ENCODE measurements at regions not wholly inside any gene's neighbourhood (a gene's known extent, or its start where the extent isn't known, plus 50 kb on each side); places are given as distances from the start of the nearest gene placed in this dataset.
A peak's percentile ranks its signal among the peaks of the same experiment; 100 is the strongest.

GRCh38 chr1:182118851-182119250 lies 57.3 kb upstream of the ZNF648 start:
- DNase-seq = no peak

DNA sequence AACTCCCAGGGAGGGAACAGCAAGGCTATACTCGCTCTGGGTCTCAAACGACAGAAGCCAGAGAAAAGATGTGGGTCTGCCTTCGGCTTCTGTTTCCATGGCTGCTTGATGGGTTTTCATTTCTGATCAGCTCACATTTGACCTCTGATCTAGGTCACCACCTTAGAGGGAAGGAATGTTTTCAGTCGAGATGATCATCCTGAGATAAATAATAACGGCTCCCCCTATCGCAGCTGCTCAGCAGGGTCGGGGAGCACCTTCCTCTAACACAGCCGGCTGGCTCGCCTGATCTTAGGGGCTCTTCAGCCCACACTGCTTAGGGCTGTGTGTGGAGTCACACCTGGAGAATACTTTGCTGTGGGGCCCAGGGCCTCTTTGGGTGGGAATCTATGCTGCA lies 53.1 kb upstream of the ZNF648 start:
- peak; percentile 19 for DNase-seq

GRCh38 chr1:182113879-182114626 lies 52.5 kb upstream of the ZNF648 start:
- DNase-seq = no peak

- no peak for DNase-seq
Measured at GRCh38 chr1:182111496-182111895, 50.0 kb upstream of the ZNF648 start.
